WTC11 (cell line): ENCODE measurements at regions not wholly inside any gene's neighbourhood (a gene's known extent, or its start where the extent isn't known, plus 50 kb on each side); places are given as distances from the start of the nearest gene placed in this dataset.

Experiments used
- ATAC-seq: fragments of 200-7000 bp; cut with Tn5 transposase; 2 replicates; pipeline ENCODE4 v1.10.0; 2021; ENCODE audit warnings: mild to moderate bottlenecking, moderate library complexity
- CTCF ChIA-PET: fragments of 300-600 bp; sonication (Branson Sonifier 250); formaldehyde crosslinking; loops from one replicate; lab custom pipeline; 2021; ENCODE audit warnings: antibody characterized with exemption; lab: Charles Lee
- POLR2A ChIA-PET: fragments of 350-600 bp; sonication (Branson Sonifier 250); formaldehyde crosslinking; loops from one replicate; lab custom pipeline; 2021; ENCODE audit warnings: antibody characterized with exemption; lab: Charles Lee
- DNase-seq: peaks from one replicate; pipeline ENCODE4 v3.0.0; 2021; ENCODE audit warnings: low spot score
- H3K27ac Mint-ChIP-seq: 2 replicates; pipeline ENCODE4 v1.8.0; 2021; ENCODE audit warnings: mixed read lengths
- H3K27me3 Mint-ChIP-seq: 2 replicates; pipeline ENCODE4 v1.8.0; 2021; ENCODE audit warnings: low read depth, mild to moderate bottlenecking, moderate library complexity, mixed read lengths
- H3K36me3 Mint-ChIP-seq: 2 replicates; pipeline ENCODE4 v1.8.0; 2021; ENCODE audit warnings: mixed read lengths
- H3K4me1 Mint-ChIP-seq: 2 replicates; pipeline ENCODE4 v1.8.0; 2022; ENCODE audit warnings: mixed read lengths
- H3K4me3 Mint-ChIP-seq: 2 replicates; pipeline ENCODE4 v1.8.0; 2021; ENCODE audit warnings: mild to moderate bottlenecking, moderate library complexity, mixed read lengths
- H3K9me3 Mint-ChIP-seq: 2 replicates; pipeline ENCODE4 v1.8.0; 2021; ENCODE audit warnings: mixed read lengths
- CBFB ChIP-seq: sonication (generic); formaldehyde crosslinking; IDR thresholded peaks from 2 replicates; pipeline ENCODE4 v1.8.1; 2022; ENCODE audit warnings: mild to moderate bottlenecking, low read depth, missing genetic modification reagents
- CREB1 ChIP-seq: sonication (generic); formaldehyde crosslinking; IDR thresholded peaks from 2 replicates; pipeline ENCODE4 v1.8.0; 2023; ENCODE audit warnings: mild to moderate bottlenecking, missing genetic modification reagents
- ERG ChIP-seq: fragments of 250-450 bp; sonication (Bioruptor Pico); IDR thresholded peaks from 2 replicates; pipeline ENCODE4 v1.8.0; 2021; ENCODE audit warnings: mild to moderate bottlenecking
- ETV6 ChIP-seq: sonication (generic); formaldehyde crosslinking; IDR thresholded peaks from 2 replicates; pipeline ENCODE4 v1.8.1; 2022; ENCODE audit warnings: mild to moderate bottlenecking, missing genetic modification reagents
- FOXK1 ChIP-seq: sonication (generic); formaldehyde crosslinking; IDR thresholded peaks from 2 replicates; pipeline ENCODE4 v1.8.0; 2022; ENCODE audit warnings: mild to moderate bottlenecking, moderate library complexity, missing genetic modification reagents
- HMGXB4 ChIP-seq: sonication (generic); formaldehyde crosslinking; IDR thresholded peaks from 2 replicates; pipeline ENCODE4 v1.8.1; 2023; ENCODE audit warnings: mild to moderate bottlenecking, moderate library complexity, missing genetic modification reagents
- NR3C1 ChIP-seq: sonication (generic); formaldehyde crosslinking; conservative IDR thresholded peaks from 2 replicates; pipeline ENCODE4 v1.8.1; 2023; ENCODE audit warnings: low read depth, mild to moderate bottlenecking, missing genetic modification reagents
- SOX15 ChIP-seq: fragments of 250-450 bp; sonication (Bioruptor Pico); IDR thresholded peaks from 2 replicates; pipeline ENCODE4 v1.9.0; 2021; ENCODE audit warnings: mild to moderate bottlenecking
- ZBTB21 ChIP-seq: sonication (generic); formaldehyde crosslinking; IDR thresholded peaks from 2 replicates; pipeline ENCODE4 v1.8.1; 2023; ENCODE audit warnings: mild to moderate bottlenecking, missing genetic modification reagents, borderline replicate concordance
- ZMAT4 ChIP-seq: fragments of 250-450 bp; sonication (Bioruptor Pico); IDR thresholded peaks from 2 replicates; pipeline ENCODE4 v1.9.0; 2021; ENCODE audit warnings: mild to moderate bottlenecking
- TF ChIP-seq, protein P1 (sequence below): sonication (generic); formaldehyde crosslinking; IDR thresholded peaks from 2 replicates; pipeline ENCODE4 v1.8.1; 2023; ENCODE audit warnings: mild to moderate bottlenecking, missing genetic modification reagents
- TF ChIP-seq, protein P2 (sequence below): sonication (generic); formaldehyde crosslinking; IDR thresholded peaks from 2 replicates; pipeline ENCODE4 v1.8.1; 2023; ENCODE audit warnings: mild to moderate bottlenecking, missing genetic modification reagents, borderline replicate concordance

- no peak for TF ChIP-seq HMGXB4 (CRISPR knock-in tag)
- TF ChIP-seq, protein P1, sequence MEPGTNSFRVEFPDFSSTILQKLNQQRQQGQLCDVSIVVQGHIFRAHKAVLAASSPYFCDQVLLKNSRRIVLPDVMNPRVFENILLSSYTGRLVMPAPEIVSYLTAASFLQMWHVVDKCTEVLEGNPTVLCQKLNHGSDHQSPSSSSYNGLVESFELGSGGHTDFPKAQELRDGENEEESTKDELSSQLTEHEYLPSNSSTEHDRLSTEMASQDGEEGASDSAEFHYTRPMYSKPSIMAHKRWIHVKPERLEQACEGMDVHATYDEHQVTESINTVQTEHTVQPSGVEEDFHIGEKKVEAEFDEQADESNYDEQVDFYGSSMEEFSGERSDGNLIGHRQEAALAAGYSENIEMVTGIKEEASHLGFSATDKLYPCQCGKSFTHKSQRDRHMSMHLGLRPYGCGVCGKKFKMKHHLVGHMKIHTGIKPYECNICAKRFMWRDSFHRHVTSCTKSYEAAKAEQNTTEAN (CRISPR knock-in tag): no peak
- TF ChIP-seq ZBTB21 (CRISPR knock-in tag): no peak
- TF ChIP-seq NR3C1: no peak
- TF ChIP-seq, protein P2, sequence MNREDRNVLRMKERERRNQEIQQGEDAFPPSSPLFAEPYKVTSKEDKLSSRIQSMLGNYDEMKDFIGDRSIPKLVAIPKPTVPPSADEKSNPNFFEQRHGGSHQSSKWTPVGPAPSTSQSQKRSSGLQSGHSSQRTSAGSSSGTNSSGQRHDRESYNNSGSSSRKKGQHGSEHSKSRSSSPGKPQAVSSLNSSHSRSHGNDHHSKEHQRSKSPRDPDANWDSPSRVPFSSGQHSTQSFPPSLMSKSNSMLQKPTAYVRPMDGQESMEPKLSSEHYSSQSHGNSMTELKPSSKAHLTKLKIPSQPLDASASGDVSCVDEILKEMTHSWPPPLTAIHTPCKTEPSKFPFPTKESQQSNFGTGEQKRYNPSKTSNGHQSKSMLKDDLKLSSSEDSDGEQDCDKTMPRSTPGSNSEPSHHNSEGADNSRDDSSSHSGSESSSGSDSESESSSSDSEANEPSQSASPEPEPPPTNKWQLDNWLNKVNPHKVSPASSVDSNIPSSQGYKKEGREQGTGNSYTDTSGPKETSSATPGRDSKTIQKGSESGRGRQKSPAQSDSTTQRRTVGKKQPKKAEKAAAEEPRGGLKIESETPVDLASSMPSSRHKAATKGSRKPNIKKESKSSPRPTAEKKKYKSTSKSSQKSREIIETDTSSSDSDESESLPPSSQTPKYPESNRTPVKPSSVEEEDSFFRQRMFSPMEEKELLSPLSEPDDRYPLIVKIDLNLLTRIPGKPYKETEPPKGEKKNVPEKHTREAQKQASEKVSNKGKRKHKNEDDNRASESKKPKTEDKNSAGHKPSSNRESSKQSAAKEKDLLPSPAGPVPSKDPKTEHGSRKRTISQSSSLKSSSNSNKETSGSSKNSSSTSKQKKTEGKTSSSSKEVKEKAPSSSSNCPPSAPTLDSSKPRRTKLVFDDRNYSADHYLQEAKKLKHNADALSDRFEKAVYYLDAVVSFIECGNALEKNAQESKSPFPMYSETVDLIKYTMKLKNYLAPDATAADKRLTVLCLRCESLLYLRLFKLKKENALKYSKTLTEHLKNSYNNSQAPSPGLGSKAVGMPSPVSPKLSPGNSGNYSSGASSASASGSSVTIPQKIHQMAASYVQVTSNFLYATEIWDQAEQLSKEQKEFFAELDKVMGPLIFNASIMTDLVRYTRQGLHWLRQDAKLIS: no peak
- TF ChIP-seq SOX15: no peak
- no peak for TF ChIP-seq CREB1 (CRISPR knock-in tag)
These were observed 111.9 kb upstream of the FST start (continued) for GRCh38 chr5:53368516-53368915.

DNA sequence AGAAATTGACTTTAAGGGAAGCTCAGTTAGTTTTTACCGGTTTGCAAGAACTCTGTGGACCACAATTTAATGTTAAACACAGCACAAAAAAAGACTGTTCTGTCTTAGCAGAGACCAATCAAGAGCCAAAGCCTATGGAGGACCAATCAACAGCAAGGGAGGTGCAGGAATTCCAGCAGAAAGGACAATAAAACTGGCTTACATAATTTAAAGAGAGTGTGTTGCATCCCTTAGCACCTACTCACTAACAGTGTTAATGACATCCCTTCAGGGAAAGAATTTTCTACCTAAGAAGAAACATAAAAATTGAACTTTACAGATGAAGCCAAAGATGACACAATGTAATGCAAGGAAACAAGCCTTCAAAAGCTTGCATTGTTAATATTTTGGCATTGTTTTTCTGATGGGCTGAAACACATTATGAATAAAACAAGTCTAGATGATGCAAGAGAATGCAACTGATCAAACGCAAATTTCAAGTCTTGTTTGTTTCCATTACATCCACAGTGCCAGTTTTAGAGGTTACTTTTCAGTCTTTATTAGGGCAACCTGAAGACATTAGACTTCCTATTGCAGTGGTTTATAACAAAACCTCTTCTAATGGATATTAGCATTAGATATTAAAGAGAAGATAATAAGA lies 111.3 kb upstream of the FST start:
- CTCF ChIA-PET: no interaction called here
- POLR2A ChIA-PET: no interaction called here

GRCh38 chr5:53369681-53370080 lies 110.7 kb upstream of the FST start:
- CTCF ChIA-PET: no interaction called here

More for the DNA sequence above, 111.3 kb upstream of the FST start:
- ATAC-seq: no peak
- no peak for DNase-seq
- TF ChIP-seq ETV6 (CRISPR knock-in tag) (no peak), CBFB (CRISPR knock-in tag) (no peak)
- TF ChIP-seq, all 79 proteins: peak for 0
- Mint-ChIP-seq H3K9me3 (no peaks in the 10 kb centered on the region), H3K27me3 (no peaks in the 10 kb centered on the region), H3K27ac (no peak overlapping the region), H3K4me3 (no peak overlapping the region), H3K36me3 (no peaks in the 10 kb centered on the region), H3K4me1 (0 out of 2 replicates have a peak, but pooled peaks cover 2% of the 10 kb centered on the region)

More at GRCh38 chr5:53369681-53370080, 110.7 kb upstream of the FST start:
- no peaks in the 10 kb centered on the region for H3K36me3 Mint-ChIP-seq
- H3K4me1 Mint-ChIP-seq: peaks cover under 1% of the 10 kb centered on the region; the same call in 1 of the 2 replicates
- TF ChIP-seq FOXK1: no peak
- no peak for TF ChIP-seq ERG (CRISPR knock-in tag)
- TF ChIP-seq ZMAT4 (CRISPR knock-in tag): no peak
- H3K9me3 Mint-ChIP-seq: no peaks in the 10 kb centered on the region
- no peak overlapping the region for H3K27ac Mint-ChIP-seq
- no peak overlapping the region for H3K4me3 Mint-ChIP-seq
- DNase-seq: no peak
- POLR2A ChIA-PET: no interaction called here
- H3K27me3 Mint-ChIP-seq: no peaks in the 10 kb centered on the region
- no peak for ATAC-seq
